HG02852 (cell line): ENCODE measurements at regions not wholly inside any gene's neighbourhood (a gene's known extent, or its start where the extent isn't known, plus 50 kb on each side); places are given as distances from the start of the nearest gene placed in this dataset.

Source experiments
- ATAC-seq: cut with Tn5 transposase; IDR thresholded peaks from one replicate; pipeline ENCODE4 v1.9.1; 2021; ENCODE audit warnings: mild to moderate bottlenecking, moderate library complexity; ENCODE audit not compliant: unreplicated experiment

- no peak for ATAC-seq
These were observed 51.9 kb upstream of the TAPT1 start for GRCh38 chr4:16278178-16278577.
